GM21367 (cell line): ENCODE measurements at regions not wholly inside any gene's neighbourhood (a gene's known extent, or its start where the extent isn't known, plus 50 kb on each side); places are given as distances from the start of the nearest gene placed in this dataset.
"Not testable (repeated sequence)": the region's sequence is repeated elsewhere in the genome, so short reads cannot be mapped to it uniquely, and the experiment has no call there.

Experiments used
- ATAC-seq: cut with Tn5 transposase; IDR thresholded peaks from one replicate; pipeline ENCODE4 v1.9.1; 2021; ENCODE audit not compliant: unreplicated experiment

GRCh38 chr11:96882622-96883021 is 492.8 kb downstream of the JRKL start:
- not testable (repeated sequence) for ATAC-seq

GRCh38 chr11:96885405-96885804 is 495.6 kb downstream of the JRKL start:
- no peak for ATAC-seq

GRCh38 chr11:96885912-96886311 is 496.1 kb downstream of the JRKL start:
- no peak for ATAC-seq

GRCh38 chr11:96893988-96894387 is 504.2 kb downstream of the JRKL start:
- ATAC-seq, result no peak

- ATAC-seq, result no peak
These were observed 504.8 kb downstream of the JRKL start for GRCh38 chr11:96894587-96894986.

DNA sequence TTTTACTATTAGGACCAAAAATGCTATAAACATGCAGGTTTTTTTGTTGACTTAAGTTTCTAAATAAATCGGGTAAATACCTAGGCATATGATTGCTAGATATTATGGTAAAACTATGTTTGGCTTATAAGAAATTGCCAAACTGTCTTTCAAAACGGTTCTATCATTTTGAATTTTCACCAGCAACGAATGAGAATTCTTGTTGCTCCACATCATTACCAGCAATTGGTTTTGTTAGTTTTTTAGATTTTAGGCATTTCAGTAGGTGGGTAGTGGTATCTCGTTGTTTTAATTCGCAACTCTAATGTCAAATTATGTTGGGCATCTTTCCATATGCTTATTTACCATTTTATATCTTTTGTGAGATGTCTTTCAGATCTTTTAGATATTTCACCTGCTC is 510.2 kb downstream of the JRKL start:
- ATAC-seq, result no peak

DNA sequence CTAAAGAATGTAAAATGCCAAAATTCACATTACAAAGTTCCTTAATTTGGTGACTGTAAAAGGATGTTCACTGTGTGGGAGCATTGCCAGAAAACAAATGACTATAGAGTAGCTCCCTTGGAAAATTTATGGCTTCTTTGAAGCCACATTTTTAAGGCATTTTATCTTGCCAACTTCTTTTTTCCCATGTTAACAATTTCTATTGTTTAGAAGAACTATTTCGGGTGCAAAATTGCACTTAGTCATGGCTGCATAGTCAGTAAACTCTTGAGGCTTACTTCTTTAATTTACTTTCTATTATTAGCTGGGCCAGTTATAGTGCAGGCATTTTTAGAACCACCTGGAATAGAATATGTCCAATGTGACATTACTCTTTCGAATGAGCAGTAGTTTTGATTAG is 515.3 kb downstream of the JRKL start:
- ATAC-seq, result no peak

DNA sequence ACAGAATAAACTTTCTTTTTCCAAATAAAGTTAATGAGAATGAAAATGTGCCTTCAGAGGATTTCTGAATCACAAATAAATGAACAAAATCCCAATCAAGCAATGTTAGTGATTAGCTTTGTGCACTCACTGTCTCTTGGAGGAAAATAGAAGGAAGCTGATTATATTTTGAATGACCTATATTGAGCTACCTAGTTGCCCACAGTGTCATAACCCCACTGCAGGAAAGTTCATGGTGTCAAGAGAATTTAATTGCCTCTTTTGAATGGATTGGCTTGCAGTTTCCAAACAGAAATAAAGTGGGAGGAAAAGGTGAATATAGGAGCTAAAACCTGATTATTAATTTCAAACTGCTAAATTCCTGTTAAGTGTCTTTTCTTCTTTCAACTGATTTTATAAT is 515.9 kb downstream of the JRKL start:
- ATAC-seq, result no peak

GRCh38 chr11:96906476-96906875 is 516.7 kb downstream of the JRKL start:
- ATAC-seq, result no peak

DNA sequence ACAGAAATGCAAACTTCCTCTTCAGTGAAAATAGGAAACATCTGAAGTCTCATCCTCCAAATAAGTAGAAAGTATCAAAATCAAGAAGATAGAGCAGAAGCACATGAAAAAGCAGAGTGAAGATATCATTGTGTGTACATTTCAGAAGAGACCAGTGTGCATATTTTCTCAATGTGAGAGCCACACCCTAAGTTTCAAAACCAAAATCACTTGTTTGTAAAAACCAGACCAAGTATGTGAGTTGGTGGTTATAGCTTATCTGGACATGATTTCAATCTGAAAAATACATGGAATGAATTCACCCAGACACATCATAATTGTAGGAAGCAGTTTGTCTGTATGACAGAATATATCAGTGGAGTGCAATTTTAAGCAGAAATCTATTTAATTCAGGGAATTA is 536.0 kb downstream of the JRKL start:
- ATAC-seq, result no peak

GRCh38 chr11:96940227-96940626 is 550.4 kb downstream of the JRKL start:
- ATAC-seq, result no peak

DNA sequence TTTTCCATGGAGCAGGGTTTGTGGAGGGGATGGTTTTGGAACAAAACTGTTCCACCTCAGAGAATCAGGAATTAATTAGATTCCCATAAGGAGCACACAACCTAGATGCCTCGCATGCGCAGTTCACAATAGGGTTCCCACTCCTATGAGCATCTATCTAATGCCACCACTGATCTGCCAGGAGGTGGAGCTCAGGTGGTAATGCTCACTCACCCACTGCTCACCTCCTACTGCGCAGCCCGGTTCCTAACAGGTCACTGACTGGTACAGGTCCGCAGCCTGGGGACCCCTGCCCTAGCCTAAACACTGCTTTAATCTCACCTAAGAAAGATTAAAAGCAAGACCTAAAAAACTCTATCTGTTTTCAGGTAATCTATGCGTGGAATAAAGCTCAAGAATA is 553.0 kb downstream of the JRKL start:
- no peak for ATAC-seq

DNA sequence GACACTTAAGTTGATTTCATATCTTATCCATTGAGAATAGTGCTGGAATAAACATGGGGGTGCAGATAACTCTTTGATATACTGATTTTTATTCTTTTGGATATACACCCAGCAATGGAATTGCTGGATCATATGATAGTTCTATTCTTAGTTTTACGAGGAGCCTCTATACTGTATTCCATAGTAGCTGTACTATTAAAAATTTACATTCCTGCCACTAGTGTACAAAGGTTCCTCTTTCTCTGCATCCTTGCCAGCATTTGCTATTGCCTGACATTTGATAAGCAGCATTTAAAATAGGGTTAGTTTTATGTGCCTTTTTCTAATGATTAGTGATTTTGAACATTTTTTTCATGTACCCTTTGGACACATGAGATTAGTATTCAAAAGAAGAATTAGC is 554.2 kb downstream of the JRKL start:
- ATAC-seq, result no peak

- no peak for ATAC-seq
These were observed 558.3 kb downstream of the JRKL start for GRCh38 chr11:96948066-96948465.

DNA sequence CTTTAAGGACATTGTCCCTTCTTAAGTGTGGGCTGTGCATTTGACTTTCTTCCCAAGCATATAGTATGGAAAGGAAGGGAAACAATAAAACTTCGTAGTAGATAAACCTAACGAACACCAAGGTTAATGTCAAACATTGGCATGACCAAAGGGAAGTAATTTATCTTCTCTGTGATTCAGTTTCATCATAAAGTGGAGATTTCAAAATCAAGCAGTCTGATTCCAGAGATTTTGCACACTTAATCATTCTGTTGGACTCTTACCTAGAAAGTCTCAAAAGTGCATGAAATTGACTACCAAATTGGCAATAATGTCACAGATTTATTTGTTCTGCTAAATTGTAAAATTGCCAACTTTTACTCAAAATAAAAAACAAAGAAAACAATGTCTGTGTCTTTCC is 559.7 kb downstream of the JRKL start:
- no peak for ATAC-seq

DNA sequence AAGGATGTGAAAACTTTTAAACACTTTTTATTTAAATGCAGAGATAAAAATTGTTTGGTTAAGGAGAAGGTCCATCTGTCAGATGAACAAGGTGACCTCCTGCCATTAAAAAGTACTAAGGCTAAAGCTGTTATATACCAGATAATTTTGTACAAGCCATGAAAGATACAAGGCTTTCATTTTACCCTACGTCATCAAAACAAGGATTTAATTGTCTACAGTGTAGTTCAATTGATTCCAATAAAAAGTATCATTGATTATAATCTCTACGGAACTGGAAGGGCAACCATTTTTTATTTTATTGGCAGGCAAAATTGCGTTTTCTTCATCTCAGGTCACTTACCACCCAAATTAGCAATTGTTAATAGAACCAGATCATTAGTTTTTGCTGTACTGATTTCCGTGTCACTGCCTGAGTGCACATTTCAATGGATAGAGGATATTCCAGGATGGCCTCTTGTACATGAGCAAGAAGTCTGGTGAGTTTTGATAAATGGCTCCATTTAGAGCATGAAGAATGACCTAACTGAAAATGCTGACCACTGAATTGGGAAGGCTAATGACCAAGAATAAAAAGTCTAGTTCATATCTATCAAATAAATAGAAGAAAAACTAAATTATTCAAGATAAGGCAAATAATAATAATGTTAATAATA is 564.9 kb downstream of the JRKL start:
- no peak for ATAC-seq

DNA sequence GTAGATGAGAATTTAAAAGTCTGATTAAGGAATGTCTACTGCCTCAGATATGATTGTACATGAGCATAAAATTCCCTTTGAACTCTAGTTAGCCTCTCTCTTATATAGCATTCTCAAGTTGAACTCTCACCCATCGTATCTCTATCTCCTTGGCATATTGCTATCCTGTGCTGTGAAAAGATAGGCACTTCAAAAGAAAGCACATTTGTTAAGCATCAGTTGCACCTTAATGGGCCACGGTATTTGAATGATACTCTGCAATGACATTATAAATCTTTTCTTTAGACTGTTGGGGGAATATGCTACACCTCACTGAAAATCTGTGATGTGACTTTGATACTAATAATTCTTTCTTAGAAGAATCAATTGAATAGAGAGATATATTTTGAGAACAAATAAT is 570.7 kb downstream of the JRKL start:
- ATAC-seq, result no peak

GRCh38 chr11:96960926-96961325 is 571.1 kb downstream of the JRKL start:
- ATAC-seq, result no peak

DNA sequence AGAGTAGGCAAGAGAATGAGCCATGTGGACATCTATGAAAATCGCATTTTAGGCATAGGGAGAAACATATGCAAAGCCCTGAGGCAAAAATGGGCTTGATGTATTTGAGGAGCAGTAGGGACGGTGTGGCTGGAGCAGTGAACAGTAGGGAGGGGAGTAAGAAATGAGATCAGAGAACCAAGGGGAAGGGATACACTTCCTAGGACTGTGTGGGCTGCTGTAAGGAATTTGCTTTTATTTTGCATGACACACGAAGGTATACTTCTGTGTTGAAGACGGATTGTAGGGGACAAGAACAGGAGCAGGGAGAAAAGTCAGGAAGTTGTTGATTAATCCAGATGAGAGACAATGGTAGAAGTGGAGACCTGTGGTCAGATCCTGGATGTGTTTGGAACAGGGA is 572.1 kb downstream of the JRKL start:
- no peak for ATAC-seq

GRCh38 chr11:96963375-96963774 is 573.6 kb downstream of the JRKL start:
- no peak for ATAC-seq

GRCh38 chr11:96964661-96965060 is 574.8 kb downstream of the JRKL start:
- no peak for ATAC-seq

DNA sequence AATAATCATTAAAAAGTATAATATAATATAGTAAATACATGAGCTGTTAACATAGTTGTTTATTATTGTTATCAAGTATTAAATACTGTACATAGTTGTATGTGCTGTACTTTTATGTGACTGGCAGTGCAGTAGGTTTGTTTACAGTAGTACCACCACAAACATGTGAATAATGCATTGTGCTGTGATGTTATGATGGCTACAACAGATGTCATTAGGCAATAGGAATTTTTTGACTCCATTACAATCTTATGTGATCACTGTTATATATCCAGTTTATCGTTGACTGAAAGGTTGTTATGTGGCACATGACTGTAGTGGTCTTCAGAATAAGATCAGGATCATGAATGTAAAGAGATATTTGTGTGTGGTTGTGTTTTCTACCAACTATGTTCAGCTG is 577.8 kb downstream of the JRKL start:
- no peak for ATAC-seq

GRCh38 chr11:96969251-96969650 is 579.4 kb downstream of the JRKL start:
- ATAC-seq, result no peak

- no peak for ATAC-seq
These were observed 588.9 kb downstream of the JRKL start for GRCh38 chr11:96978751-96979150.
